Nephron progenitor cell (in vitro differentiated cells): ENCODE measurements at regions not wholly inside any gene's neighbourhood (a gene's known extent, or its start where the extent isn't known, plus 50 kb on each side); places are given as distances from the start of the nearest gene placed in this dataset.

Source experiments
- DNase-seq: peaks from one replicate; pipeline ENCODE4 v3.0.0; 2021
- H3K27ac Mint-ChIP-seq: 2 replicates; pipeline ENCODE4 v1.8.0; 2021; ENCODE audit warnings: mild to moderate bottlenecking, moderate library complexity, mixed read lengths
- H3K27me3 Mint-ChIP-seq: 2 replicates; pipeline ENCODE4 v1.8.0; 2021; ENCODE audit warnings: mild to moderate bottlenecking, low read depth, mixed read lengths; ENCODE audit not compliant: poor library complexity
- H3K36me3 Mint-ChIP-seq: 2 replicates; pipeline ENCODE4 v1.8.0; 2021; ENCODE audit warnings: low read depth, mixed read lengths
- H3K4me1 Mint-ChIP-seq: 2 replicates; pipeline ENCODE4 v1.8.0; 2021; ENCODE audit warnings: mixed read lengths
- H3K4me3 Mint-ChIP-seq: 2 replicates; pipeline ENCODE4 v1.8.0; 2021; ENCODE audit warnings: mild to moderate bottlenecking, moderate library complexity, mixed read lengths
- H3K9me3 Mint-ChIP-seq: 2 replicates; pipeline ENCODE4 v1.8.0; 2021; ENCODE audit warnings: mild to moderate bottlenecking, moderate library complexity, mixed read lengths
- CTCF ChIP-seq: fragments of 200-600 bp; sonication (generic); IDR thresholded peaks from 2 replicates; pipeline ENCODE4 v1.5.0; 2021; ENCODE audit warnings: antibody characterized with exemption

- no peaks in the 10 kb centered on the region for H3K27me3 Mint-ChIP-seq
- no peaks in the 10 kb centered on the region for H3K4me1 Mint-ChIP-seq
- TF ChIP-seq CTCF = no peak
- H3K36me3 Mint-ChIP-seq = no peaks in the 10 kb centered on the region
- no peaks in the 10 kb centered on the region for H3K9me3 Mint-ChIP-seq
- H3K27ac Mint-ChIP-seq = no peak overlapping the region
- H3K4me3 Mint-ChIP-seq = no peak overlapping the region
- no peak for DNase-seq
These were observed 996.8 kb downstream of the PCDH19 start for GRCh38 chrX:99413317-99413716.

- Mint-ChIP-seq H3K27ac (no peak overlapping the region), H3K4me1 (no peaks in the 10 kb centered on the region), H3K9me3 (no peaks in the 10 kb centered on the region), H3K27me3 (no peaks in the 10 kb centered on the region), H3K36me3 (no peaks in the 10 kb centered on the region), H3K4me3 (no peak overlapping the region)
- no peak for TF ChIP-seq CTCF
- DNase-seq = no peak
These were observed 1011.5 kb downstream of the PCDH19 start for GRCh38 chrX:99398545-99398944.

- H3K36me3 Mint-ChIP-seq = no peaks in the 10 kb centered on the region
- no peak overlapping the region for H3K27ac Mint-ChIP-seq
- TF ChIP-seq CTCF = no peak
- no peaks in the 10 kb centered on the region for H3K27me3 Mint-ChIP-seq
- no peaks in the 10 kb centered on the region for H3K4me1 Mint-ChIP-seq
- no peaks in the 10 kb centered on the region for H3K9me3 Mint-ChIP-seq
- no peak for DNase-seq
- H3K4me3 Mint-ChIP-seq = no peak overlapping the region
These were observed 1012.2 kb downstream of the PCDH19 start for GRCh38 chrX:99397879-99398278.

GRCh38 chrX:99394456-99394855, 1015.6 kb downstream of the PCDH19 start:
- Mint-ChIP-seq H3K36me3 (no peaks in the 10 kb centered on the region), H3K4me1 (no peaks in the 10 kb centered on the region), H3K9me3 (peaks cover 11% of the 10 kb centered on the region), H3K27ac (no peak overlapping the region), H3K4me3 (no peak overlapping the region), H3K27me3 (peaks cover 4% of the 10 kb centered on the region)
- DNase-seq = no peak
- no peak for TF ChIP-seq CTCF

- H3K9me3 Mint-ChIP-seq = peaks cover 19% of the 10 kb centered on the region
- no peak for DNase-seq
- no peaks in the 10 kb centered on the region for H3K36me3 Mint-ChIP-seq
- TF ChIP-seq CTCF = no peak
- H3K27ac Mint-ChIP-seq = no peak overlapping the region
- no peaks in the 10 kb centered on the region for H3K27me3 Mint-ChIP-seq
- no peaks in the 10 kb centered on the region for H3K4me1 Mint-ChIP-seq
- no peak overlapping the region for H3K4me3 Mint-ChIP-seq
These were observed 1025.3 kb downstream of the PCDH19 start for GRCh38 chrX:99384594-99385374.

GRCh38 chrX:99383786-99384185, 1026.3 kb downstream of the PCDH19 start:
- H3K27ac Mint-ChIP-seq = no peak overlapping the region
- peaks cover 10% of the 10 kb centered on the region for H3K9me3 Mint-ChIP-seq
- H3K36me3 Mint-ChIP-seq = no peaks in the 10 kb centered on the region
- no peak for TF ChIP-seq CTCF
- H3K27me3 Mint-ChIP-seq = no peaks in the 10 kb centered on the region
- H3K4me1 Mint-ChIP-seq = no peaks in the 10 kb centered on the region
- DNase-seq = no peak
- H3K4me3 Mint-ChIP-seq = no peak overlapping the region
